SKM-1 treated with dmso at 0.1 percent for 144 hours (cell line): ENCODE measurements at regions not wholly inside any gene's neighbourhood (a gene's known extent, or its start where the extent isn't known, plus 50 kb on each side); places are given as distances from the start of the nearest gene placed in this dataset.

Experiments used
- DNase-seq: peaks from one replicate; lab custom pipeline; 2025; ENCODE audit not compliant: unreplicated experiment; lab: John Stamatoyannopoulos, UW

- no peak for DNase-seq
These were observed 61.8 kb upstream of the PTPRD start for GRCh38 chr9:10674586-10674985.

DNA sequence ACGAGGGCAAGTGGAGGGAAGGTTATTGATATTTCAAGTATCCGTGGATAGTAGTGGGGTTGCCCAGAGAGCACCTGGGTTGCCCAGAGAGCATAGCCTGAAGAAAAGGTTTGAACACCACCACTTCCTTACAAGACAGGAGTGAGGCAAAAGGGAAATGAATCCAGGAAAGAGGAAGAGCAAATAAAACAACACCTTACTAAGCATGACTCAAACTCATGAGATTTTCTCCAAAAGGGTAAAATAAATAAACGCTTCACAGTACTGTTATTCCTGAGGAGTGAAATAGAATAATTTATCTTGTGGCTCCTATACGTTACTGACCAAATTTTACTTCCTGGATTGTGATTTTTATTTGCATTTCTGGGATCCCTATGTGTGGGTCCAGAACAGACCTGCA is 65.2 kb upstream of the PTPRD start:
- DNase-seq: no peak

GRCh38 chr9:10678790-10679189 is 66.0 kb upstream of the PTPRD start:
- no peak for DNase-seq

DNA sequence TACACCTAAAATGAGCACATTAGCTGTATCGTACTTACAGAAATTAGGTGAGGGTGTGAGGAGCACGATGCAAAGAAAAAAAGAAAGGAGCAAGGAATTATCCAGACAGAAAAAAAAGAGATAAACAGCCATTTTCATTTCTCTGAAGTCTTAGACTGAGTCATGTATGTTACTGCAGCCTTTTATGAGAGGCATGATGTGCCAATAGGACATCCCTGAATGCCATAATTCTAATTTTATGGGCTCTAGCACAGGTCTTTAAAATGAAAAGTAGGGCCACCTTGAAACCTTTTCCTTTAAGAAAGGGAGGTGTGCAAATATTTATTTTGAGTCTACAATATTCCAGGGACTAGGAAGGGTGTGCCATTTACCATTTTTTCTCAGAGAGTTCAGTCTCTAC is 74.1 kb upstream of the PTPRD start:
- no peak for DNase-seq

GRCh38 chr9:10690546-10690945 is 77.7 kb upstream of the PTPRD start:
- no peak for DNase-seq

GRCh38 chr9:10697044-10697443 is 84.2 kb upstream of the PTPRD start:
- no peak for DNase-seq

DNA sequence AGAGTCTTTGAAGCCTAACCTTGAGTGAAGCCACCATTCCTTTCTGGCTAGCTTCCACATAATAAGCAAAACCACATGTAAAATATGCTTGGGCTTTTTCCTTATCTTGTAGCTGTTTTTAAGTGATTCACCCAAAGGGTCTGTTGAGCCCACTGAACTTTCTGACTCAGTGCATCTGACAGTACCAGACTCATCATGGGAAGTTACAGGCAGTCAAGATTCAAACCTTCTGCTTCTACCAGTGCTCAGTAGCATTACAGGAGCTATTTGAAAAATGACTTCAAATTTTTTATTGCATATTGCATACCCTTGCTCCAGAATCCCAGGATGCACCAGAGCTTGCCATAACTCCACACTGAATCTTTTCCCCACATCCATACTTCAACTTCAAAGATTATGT is 87.5 kb upstream of the PTPRD start:
- DNase-seq: no peak

GRCh38 chr9:10700915-10701314 is 88.1 kb upstream of the PTPRD start:
- DNase-seq: no peak

DNA sequence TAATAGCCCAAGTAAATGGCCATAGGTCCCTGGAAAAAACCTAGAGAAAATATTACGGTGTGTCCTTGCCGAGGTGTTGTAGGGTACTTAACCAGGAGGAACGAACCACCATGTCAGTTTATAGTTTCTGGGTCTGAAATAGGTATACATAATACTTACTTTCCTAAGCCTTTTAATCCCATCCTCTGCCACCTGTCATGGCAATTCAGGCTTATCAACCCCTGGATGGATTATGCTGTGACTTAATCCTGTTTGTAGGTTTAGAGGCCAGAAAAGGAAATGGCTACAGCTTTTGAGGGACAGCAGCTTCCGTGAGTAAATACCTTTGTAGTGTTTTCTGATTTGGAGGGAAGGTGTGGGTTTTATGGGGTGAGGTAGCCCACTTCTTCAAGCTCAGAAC is 89.1 kb upstream of the PTPRD start:
- DNase-seq: no peak

DNA sequence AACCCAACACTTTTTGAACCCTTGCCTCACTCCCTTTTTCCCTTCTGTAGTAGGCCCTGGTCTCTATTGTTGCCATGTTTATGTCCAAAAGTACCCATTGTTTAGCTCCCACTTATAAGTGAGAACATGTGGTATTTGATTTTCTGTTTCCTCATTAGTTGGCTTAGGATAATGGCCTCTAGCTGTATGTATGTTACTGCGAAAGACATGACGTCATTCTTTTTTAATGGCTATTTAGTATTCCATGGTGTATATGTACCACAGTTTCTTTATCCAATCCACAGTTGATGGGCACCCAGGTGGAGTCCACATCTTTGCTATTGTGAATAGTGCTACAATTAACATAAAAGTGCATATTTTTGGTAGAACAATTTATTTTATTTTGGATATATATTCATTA is 90.3 kb upstream of the PTPRD start:
- DNase-seq: no peak

DNA sequence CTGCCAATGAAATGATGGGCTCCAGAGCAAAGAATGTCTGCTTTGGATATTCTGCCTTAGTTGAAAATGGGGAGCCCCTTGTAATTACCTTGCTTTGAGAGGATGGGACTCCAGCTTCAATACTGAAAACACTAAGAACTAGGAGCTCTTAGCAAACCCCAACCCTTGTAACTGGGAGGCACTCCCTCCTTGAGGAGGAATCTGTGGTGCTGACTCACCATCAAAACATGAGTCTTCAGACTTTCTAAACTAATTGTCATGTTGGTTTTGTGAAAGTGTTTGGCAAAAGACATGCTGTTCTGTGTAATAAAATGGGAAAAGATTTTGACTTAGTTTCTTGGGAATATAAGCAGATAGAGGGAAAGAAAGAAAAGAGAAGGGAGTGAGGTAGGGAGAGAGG is 91.9 kb upstream of the PTPRD start:
- DNase-seq: no peak

GRCh38 chr9:10705383-10705782 is 92.6 kb upstream of the PTPRD start:
- DNase-seq: no peak

DNA sequence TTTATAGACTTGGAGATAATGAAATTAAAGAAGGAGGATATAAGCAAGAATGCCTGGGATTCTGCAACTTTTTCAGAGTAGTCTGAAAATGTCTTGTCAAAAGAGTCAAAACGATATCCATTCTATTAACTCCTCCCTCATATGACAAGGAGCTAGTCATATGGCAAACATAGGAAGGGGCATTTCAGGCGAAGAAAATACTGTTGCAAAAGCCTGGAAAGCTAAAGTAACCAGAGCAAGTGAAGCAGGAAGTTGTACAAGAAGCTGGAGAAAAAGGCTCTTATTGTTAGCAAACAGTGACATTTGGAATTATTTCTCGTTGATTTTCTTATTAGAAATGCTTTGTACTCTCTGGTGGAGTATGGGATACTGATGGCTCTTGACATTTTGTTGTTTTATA is 94.0 kb upstream of the PTPRD start:
- no peak for DNase-seq

- no peak for DNase-seq
These were observed 108.5 kb upstream of the PTPRD start for GRCh38 chr9:10721301-10721700.

- no peak for DNase-seq
These were observed 116.4 kb upstream of the PTPRD start for GRCh38 chr9:10729213-10729612.

- DNase-seq: no peak
These were observed 131.9 kb upstream of the PTPRD start for GRCh38 chr9:10744669-10745068.

DNA sequence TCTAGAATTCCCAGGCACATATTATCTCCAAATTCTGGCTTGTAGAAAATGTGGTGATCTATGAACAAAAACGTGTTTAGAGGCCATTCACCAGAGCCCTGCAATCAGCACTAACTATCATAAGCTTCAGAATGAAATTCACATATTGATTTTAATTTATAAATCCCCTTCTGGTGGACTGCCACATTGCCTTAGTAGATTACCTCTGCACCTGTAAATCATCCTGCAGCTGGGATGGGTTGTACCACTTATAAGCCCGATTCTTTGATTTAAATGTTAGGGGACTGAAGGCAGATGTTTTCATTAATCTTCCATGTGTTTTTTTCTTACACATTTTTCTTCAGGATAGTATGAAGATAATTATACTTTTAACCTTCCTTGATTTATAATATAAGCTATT is 140.7 kb upstream of the PTPRD start:
- no peak for DNase-seq

- DNase-seq: no peak
These were observed 151.7 kb upstream of the PTPRD start for GRCh38 chr9:10764481-10764880.

DNA sequence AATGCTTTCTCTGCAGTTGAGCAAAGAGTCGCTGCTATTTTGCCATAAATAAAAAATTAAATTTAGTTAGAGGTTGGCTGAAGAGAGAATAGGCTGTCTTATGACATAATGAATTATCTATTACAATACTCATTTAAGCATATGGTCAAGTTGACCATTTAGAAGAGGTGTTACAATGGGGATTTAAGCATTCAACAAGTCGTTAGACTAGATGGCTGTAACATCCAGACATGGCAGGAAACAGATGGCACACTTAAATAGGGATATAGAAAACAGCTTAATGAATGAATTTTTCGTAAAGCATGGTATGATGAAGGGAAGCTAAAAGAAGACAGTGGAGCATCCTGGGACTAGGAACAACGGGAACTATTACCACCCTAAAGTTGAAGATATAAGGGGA is 160.3 kb upstream of the PTPRD start:
- no peak for DNase-seq

DNA sequence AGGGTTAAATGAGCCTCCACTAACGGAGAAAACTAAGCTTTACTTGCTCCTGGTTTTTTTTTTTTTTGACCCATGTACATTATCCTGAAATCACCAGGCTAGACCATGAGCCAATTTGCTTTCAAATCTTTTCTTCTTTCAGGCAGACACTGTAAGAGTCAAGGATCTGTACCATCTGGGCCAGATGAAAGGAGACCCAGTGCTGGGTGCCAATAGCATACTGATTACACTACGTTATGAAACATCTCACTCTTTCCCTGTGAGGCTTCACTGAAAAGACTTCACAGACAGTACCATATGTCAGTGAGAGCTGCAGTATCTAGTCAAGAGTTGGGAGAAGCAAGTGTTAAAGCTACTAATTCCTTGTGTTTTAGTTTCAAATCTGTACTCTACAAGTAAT is 161.2 kb upstream of the PTPRD start:
- no peak for DNase-seq

DNA sequence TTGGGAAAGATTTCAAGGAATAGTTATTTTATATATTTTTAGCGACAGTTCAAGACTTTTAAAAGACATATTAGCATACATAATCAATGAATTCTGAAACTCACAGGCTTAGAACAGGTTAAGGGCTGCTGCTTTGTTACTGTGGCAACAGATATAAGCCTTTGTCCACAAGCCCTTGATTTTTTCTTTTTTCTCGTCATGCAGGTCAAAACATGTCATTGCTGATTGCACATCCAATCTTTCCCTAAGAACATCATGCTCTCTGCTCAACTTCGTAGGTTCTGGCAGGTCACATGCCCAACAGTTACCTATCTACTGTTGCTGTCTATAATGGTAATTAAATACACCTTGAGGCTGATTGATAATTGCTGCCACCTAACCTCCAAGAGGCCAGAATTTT is 172.5 kb upstream of the PTPRD start:
- no peak for DNase-seq

- DNase-seq: no peak
These were observed 180.5 kb upstream of the PTPRD start for GRCh38 chr9:10793306-10793705.

DNA sequence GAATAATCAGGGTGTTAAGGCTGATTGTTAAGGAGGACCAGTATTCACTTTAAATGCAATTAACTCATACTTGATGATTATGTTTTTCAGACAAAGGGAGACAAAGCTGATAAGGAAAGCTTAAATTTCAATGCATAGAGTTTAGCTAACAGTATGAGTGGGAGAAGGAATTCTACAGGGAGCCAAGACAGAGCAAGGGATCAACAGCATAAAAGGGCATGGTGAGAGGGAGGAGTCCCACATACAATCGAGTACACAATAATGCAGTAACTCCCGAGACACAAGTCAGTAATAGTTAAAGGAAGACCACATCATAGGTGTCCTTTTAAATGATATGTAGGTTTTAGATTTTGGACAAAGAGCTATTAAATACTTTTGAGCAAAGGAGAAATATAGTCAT is 191.7 kb upstream of the PTPRD start:
- DNase-seq: no peak

DNA sequence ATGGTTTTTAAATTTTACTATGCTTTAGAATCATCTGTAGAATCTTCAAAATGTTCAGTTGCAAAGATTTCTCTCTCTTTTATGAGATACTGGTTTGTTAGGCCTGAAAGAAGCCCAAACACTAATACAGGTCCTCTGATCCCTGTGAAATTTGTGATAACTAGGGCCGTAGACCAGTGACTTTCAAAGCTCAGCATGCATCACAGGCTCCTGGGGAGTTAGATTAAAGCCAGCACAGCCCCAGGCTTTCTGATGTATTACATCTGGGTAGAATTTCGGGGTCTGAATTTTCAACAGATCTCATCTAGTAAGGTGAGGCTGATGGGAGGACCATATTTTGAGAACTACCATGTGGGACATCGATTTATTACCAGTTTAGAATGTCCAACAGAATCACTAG is 194.1 kb upstream of the PTPRD start:
- DNase-seq: no peak
